ENCODE measurements at regions not wholly inside any gene's neighbourhood (a gene's known extent, or its start where the extent isn't known, plus 50 kb on each side); places are given as distances from the start of the nearest gene placed in this dataset.

DNA sequence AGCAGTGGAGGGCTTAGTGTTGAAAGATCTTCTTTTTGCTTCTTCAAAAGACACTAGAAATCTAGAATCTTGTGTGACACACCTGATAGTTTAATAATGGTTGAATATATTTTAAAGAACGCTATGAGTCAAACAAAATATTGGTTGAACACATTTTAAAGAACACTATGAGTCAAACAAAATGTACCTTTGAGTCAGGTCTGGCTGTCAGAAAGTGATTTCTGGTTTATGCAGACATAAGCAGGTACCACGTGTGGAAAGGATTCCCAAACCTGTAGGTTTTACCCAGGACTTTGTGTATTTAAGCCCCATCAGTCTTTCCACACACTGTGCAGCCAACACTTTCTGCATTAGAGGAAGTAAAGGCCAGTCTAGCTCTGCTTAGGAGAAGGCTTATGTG is 366.7 kb upstream of the TENM4 start:
- TF ChIP-seq ZFX (IDR thresholded peaks at IDR 0.05; ENCODE audit: borderline replicate concordance), result no peak
- TF ChIP-seq, protein P1, sequence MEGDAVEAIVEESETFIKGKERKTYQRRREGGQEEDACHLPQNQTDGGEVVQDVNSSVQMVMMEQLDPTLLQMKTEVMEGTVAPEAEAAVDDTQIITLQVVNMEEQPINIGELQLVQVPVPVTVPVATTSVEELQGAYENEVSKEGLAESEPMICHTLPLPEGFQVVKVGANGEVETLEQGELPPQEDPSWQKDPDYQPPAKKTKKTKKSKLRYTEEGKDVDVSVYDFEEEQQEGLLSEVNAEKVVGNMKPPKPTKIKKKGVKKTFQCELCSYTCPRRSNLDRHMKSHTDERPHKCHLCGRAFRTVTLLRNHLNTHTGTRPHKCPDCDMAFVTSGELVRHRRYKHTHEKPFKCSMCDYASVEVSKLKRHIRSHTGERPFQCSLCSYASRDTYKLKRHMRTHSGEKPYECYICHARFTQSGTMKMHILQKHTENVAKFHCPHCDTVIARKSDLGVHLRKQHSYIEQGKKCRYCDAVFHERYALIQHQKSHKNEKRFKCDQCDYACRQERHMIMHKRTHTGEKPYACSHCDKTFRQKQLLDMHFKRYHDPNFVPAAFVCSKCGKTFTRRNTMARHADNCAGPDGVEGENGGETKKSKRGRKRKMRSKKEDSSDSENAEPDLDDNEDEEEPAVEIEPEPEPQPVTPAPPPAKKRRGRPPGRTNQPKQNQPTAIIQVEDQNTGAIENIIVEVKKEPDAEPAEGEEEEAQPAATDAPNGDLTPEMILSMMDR (IDR thresholded peaks at IDR 0.05), result no peak

DNA sequence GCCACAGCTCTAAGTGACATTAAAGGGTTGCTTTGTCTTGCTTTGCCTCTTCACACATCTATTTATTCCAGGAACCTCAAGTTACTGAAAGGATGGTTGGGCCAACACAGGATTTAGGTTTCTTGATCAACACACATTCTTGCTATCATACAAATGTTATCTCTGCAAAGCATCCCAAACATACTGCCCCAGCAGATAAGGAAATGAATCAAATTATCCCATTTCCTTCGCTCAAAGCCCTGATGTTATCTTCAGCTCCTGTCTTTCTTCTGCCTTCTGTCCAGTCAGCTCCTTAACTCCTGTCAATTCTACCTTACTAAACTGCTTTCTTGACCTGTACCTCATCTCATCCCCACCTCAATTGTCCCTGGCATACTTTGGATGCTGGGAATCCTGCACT is 355.9 kb upstream of the TENM4 start:
- no peak overlapping the region for H3K27ac ChIP-seq
- TF ChIP-seq, protein P1 (IDR thresholded peaks at IDR 0.05), result no peak

More for the DNA sequence above, 366.7 kb upstream of the TENM4 start:
- H3K27ac ChIP-seq, result no peak overlapping the region

DNA sequence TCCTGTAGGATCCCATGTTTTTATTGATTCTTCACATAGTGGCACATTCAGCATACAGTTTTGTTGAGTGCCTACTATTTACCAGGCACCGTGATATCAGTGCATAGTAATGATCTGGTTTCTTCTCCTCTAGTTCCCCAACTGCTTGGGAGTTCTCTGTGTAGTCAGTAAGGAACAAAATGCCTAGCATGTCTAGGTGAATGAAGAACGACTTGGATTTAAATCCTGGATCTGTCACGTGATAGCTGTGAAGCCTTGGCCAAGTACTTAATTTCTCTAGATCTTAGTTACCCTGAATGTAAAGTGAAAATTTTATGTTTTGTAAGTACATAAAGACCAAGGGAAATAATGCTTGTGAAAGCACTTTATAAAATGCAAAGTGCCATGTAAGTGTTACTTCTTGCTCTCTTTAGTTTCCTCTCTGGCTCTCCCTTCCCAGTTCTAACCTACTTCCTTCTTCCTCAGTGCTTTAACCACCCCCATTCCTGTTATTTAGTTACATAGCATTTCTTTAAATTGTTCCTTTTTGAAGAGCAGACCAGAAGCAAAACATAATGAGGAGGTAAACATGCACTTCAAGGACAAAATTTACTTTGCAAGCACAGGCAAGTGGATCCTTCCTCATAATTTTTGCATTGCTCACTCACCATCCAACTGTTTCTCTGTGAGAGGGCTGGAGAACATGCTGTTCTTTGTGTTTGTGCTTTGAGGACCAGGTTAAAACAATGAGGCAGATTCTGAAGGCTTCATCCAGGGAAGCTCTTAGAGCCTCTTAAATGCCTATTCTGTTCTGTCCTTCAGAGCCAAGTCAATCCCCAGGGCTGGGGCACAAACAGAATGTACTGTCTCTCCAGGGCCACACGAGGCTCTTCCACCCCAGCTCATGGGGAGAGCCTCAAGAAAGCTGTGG is 353.9 kb upstream of the TENM4 start:
- H3K27ac ChIP-seq, result no peak overlapping the region
- TF ChIP-seq ZFX (IDR thresholded peaks at IDR 0.05; ENCODE audit: borderline replicate concordance), result no peak
- TF ChIP-seq, protein P1 (IDR thresholded peaks at IDR 0.05), result no peak

DNA sequence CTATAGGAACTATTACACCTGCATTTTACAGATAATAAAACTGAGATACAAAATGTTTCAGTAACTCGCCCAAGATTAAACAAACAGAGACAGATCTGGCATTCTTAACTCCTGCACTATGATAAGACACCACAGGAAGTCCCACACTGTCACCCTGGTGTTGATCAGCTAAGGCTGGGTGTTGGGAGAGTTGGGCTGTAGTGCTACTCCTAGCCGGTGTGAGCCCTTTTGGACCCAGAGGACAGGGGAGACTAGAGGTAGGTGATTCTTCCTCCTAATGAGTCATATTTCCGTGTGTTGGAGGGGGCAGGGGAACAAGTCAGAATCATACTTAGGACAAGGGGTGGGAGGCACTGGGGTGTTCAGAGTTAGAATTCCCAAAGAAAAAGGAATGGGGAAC is 353.2 kb upstream of the TENM4 start:
- TF ChIP-seq, protein P1 (IDR thresholded peaks at IDR 0.05), result no peak
- TF ChIP-seq ZFX (IDR thresholded peaks at IDR 0.05; ENCODE audit: borderline replicate concordance), result no peak
- H3K27ac ChIP-seq, result no peak overlapping the region

DNA sequence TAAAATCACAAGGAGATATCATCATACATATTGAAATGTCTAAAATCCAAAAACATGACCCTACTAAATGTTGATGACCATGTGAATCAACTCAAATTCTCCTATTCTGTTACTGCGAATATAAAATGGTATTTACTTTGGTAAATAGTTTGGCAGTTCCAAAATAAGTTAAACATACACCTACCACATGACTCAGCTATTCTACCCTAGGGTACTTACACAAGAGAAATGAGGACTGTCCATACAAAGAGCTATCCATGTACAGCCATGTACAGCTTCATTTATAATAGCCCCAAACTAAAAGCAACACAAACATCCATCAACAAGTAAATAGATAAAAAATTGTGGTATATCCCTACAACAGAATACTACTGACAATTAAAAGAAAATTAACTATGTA is 346.1 kb upstream of the TENM4 start:
- no peak overlapping the region for H3K27ac ChIP-seq
- TF ChIP-seq ZFX (IDR thresholded peaks at IDR 0.05; ENCODE audit: borderline replicate concordance), result no peak
- TF ChIP-seq, protein P1 (IDR thresholded peaks at IDR 0.05), result no peak

DNA sequence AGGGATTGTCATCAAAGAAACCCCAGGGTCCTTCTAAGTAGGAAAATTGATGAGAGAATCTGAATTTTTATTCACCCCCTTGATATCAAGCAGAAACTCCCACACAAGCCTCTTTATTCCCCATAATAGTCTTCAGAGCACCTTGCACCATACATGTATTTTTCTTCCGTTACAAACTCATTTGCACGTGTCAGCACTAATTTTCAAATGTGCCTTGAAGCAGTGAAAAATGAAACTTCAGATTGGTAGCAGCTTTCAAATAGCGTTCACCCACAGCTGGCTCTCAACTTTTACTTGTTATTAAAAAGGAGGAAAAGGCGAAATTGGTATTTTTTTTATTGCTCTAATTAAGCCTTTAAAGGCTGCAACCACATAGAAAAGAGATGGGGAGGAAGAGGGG is 343.0 kb upstream of the TENM4 start:
- no peak for TF ChIP-seq ZFX (IDR thresholded peaks at IDR 0.05; ENCODE audit: borderline replicate concordance)
- TF ChIP-seq, protein P1 (IDR thresholded peaks at IDR 0.05), result no peak
- no peak overlapping the region for H3K27ac ChIP-seq

DNA sequence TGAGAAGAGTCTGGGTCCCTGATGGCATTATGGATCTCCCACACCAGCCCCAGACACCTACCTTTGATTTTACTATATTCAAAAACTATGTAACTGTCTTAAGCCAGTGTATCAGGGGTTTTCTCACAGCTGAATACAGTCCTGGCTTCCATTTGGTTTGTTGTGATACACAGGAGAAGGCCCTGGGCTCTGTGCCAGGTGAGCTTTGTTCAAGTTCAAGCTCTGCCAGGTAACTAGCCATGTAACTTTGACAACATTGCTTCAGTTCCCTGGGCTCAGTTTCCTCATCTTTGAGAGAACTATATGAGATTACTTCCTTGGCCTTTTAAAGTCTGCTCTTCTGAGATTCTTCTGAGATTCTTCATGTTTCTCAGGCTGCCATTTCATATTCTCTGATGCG is 327.5 kb upstream of the TENM4 start:
- no peak overlapping the region for H3K27ac ChIP-seq
- no peak for TF ChIP-seq ZFX (IDR thresholded peaks at IDR 0.05; ENCODE audit: borderline replicate concordance)
- TF ChIP-seq, protein P1 (IDR thresholded peaks at IDR 0.05), result no peak
